ENCODE measurements at regions not wholly inside any gene's neighbourhood (a gene's known extent, or its start where the extent isn't known, plus 50 kb on each side); places are given as distances from the start of the nearest gene placed in this dataset.

DNA sequence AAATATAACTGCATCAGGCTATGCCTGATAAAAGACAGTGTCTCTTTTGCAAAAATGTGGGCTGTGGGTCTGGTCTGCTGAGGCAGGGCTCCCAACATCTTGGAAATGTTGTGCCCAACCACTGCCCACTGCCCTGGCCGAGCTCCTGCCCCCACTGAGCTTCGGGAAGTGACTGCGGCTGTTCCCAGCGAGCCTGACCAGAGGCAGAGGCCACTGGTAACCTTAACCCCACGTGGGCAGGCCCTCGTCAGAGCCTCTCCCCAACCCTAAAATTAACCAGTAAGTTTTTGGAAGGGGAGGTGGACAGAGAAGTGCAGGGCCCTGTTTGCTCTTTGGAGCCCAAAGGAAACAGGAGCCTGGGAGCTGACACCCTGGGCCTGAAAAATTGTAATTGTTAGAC is 225.9 kb downstream of the MAFB start:
- Mint-ChIP-seq H3K36me3 (no peaks in the 10 kb centered on the region), H3K4me3 (no peak overlapping the region), H3K27ac (no peak overlapping the region), H3K27me3 (ENCODE audit: low read depth in 3 of 3) (peaks cover 0 to 7% (median 0%) of the 10 kb centered on the region in 3 donors), H3K4me1 (no peaks in the 10 kb centered on the region), H3K9me3 (no peaks in the 10 kb centered on the region)
- DNase-seq, result no peak

DNA sequence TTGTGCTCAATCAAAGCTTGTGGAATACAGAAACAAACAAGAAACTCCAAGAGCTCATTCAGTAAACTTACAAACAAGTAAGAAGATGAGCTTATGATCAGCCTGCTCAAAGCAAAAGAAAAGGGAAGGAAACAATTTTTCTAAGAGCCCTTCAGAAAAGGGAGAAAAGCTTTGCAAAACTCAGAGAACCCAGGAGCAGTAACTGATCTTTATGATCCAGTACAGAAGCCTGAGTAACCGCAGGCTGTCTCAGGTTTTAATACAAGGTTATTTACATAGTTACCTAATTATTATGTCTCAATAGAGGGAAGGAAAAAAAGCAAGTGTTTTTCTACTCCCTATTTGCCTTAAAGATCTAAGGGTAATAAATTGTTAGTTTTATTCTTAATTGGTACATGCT is 226.5 kb downstream of the MAFB start:
- Mint-ChIP-seq H3K4me1 (no peaks in the 10 kb centered on the region), H3K4me3 (no peak overlapping the region), H3K36me3 (no peaks in the 10 kb centered on the region), H3K27me3 (ENCODE audit: low read depth in 3 of 3) (peaks cover 0 to 7% (median 0%) of the 10 kb centered on the region in 3 donors), H3K9me3 (no peaks in the 10 kb centered on the region), H3K27ac (no peak overlapping the region)
- DNase-seq, result no peak

DNA sequence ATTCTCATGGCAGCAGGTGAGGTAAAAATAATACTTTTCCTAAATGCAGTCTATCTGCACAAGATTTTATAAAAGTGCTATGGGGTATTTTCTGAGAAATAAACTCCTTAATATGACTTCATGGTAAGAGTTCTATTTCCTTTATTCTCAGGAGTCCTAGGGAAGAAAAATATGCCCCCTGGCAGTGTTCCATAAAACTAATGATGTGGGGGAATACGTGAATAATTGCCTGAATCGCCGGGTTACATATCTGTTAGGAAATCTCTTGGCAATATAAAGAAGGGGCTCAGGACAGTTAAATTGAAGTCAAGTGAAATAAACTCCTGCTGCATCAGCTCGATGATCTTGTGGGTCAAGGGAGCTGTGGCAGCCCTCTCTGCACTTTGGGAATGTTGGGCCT is 229.7 kb downstream of the MAFB start:
- H3K27ac Mint-ChIP-seq, result no peak overlapping the region
- H3K36me3 Mint-ChIP-seq, result no peaks in the 10 kb centered on the region
- no peaks in the 10 kb centered on the region for H3K9me3 Mint-ChIP-seq

DNA sequence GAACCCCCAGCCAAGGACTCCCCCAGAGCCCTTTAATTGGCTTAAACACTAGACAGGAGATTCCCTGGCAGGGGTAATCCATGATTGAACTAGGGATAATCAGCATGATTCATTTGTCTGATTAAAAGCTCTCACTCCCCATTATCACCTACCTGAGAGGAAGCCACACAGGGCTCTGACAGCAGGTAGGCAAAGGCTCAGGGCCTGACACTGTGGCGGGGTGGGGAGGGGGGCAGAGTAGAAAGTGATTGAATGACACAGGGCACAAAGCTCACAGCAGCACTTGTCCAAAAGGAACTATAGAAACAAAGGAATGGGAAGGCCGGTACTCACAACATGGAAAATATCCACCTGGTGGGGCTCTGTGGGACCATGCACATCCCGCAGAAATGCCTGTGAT is 231.6 kb downstream of the MAFB start:
- Mint-ChIP-seq H3K4me1 (no peaks in the 10 kb centered on the region), H3K9me3 (no peaks in the 10 kb centered on the region), H3K27me3 (ENCODE audit: low read depth in 3 of 3) (peaks cover 0 to 5% (median 3%) of the 10 kb centered on the region in 3 donors), H3K4me3 (no peak overlapping the region), H3K36me3 (no peaks in the 10 kb centered on the region), H3K27ac (no peak overlapping the region)
- DNase-seq, result no peak

More for the DNA sequence above, 229.7 kb downstream of the MAFB start:
- H3K4me3 Mint-ChIP-seq, result no peak overlapping the region
- DNase-seq, result no peak
- peaks cover 0 to 5% (median 3%) of the 10 kb centered on the region in 3 donors for H3K27me3 Mint-ChIP-seq (ENCODE audit: low read depth in 3 of 3)
- H3K4me1 Mint-ChIP-seq, result no peaks in the 10 kb centered on the region

DNA sequence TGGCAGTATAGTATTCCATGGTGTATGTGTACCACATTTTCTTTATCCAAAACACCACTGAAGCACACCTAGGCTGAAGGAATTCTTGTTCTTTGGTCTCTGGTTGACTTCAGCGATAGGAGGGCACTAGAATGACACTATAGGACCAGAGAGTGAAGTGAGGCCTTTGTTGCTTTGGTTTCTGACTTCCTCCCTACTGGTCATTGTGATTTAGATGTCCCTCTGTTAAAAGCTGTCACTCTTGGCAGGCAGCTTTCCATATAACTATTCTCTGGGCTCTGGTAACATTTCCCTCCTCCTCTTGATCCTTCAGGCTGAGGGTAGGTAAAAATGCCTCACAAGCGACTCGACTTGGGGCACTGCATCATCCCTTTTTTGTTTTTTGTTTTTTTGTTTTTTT is 236.3 kb downstream of the MAFB start:
- DNase-seq, result no peak

DNA sequence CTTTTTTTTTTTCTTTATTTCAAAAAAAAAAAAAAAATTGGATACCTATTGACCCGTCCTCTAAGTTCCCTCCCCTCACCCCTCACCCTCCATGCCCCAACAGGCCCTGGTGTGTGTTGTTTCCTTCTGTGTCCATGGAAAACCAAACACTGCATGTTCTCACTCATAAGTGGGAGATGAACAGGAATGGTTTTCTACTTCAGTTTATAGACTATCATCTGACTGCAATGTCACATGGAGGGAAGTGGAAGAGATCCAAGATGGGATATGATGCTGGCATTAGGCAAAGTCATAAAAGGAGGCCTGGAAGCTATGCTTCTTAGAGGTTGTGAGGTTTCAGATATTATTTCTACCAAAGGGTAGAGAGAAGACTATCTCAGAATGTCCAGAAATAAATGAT is 237.5 kb downstream of the MAFB start:
- no peak overlapping the region for H3K27ac Mint-ChIP-seq
- no peak overlapping the region for H3K4me3 Mint-ChIP-seq
- peaks cover 0 to 1% (median 0%) of the 10 kb centered on the region in 6 donors for H3K9me3 Mint-ChIP-seq
- H3K36me3 Mint-ChIP-seq, result no peaks in the 10 kb centered on the region
- H3K27me3 Mint-ChIP-seq (ENCODE audit: low read depth in 3 of 3), result peaks cover 0 to 8% (median 3%) of the 10 kb centered on the region in 3 donors
- DNase-seq, result no peak
- H3K4me1 Mint-ChIP-seq, result no peaks in the 10 kb centered on the region

More for the DNA sequence above, 236.3 kb downstream of the MAFB start:
- Mint-ChIP-seq H3K27ac (no peak overlapping the region), H3K27me3 (ENCODE audit: low read depth in 3 of 3) (peaks cover 0 to 4% (median 3%) of the 10 kb centered on the region in 3 donors), H3K36me3 (no peaks in the 10 kb centered on the region), H3K4me1 (no peaks in the 10 kb centered on the region), H3K4me3 (no peak overlapping the region), H3K9me3 (peaks cover 0 to 1% (median 0%) of the 10 kb centered on the region in 6 donors)

DNA sequence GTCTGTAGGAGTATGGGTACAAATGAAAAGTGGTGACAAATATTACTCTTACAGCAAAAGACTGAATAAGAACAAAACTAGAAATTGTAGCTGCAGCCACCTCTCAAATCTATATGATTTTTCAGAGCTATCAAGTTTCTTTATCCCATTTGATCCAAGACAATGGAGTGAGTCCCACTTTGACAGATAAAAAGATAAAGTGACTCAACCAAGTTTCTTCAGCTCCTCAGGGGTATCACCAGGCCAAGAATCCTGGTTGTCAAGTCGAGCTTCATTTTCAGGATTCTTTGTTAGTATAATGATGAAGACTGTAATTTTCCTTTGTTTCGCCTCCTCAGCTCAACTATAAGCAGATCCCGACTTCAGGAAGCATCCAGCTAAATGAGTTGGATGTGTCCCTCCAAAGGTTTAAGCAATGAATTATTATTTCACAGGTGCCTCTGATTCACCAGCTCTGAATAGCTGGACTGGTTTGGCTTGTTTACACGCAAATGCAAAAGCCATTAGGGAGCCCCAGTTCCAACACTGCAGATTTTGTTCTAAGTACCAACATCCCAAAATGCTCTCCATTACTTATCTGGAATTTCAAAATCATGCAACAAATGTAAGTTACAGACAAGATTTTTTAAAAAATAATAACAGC is 238.9 kb downstream of the MAFB start:
- Mint-ChIP-seq H3K36me3 (no peaks in the 10 kb centered on the region), H3K9me3 (peaks cover 0 to 1% (median 0%) of the 10 kb centered on the region in 6 donors), H3K27me3 (ENCODE audit: low read depth in 3 of 3) (peaks cover 0 to 11% (median 0%) of the 10 kb centered on the region in 3 donors), H3K4me1 (no peaks in the 10 kb centered on the region), H3K27ac (no peak overlapping the region), H3K4me3 (no peak overlapping the region)
- no peak for DNase-seq

DNA sequence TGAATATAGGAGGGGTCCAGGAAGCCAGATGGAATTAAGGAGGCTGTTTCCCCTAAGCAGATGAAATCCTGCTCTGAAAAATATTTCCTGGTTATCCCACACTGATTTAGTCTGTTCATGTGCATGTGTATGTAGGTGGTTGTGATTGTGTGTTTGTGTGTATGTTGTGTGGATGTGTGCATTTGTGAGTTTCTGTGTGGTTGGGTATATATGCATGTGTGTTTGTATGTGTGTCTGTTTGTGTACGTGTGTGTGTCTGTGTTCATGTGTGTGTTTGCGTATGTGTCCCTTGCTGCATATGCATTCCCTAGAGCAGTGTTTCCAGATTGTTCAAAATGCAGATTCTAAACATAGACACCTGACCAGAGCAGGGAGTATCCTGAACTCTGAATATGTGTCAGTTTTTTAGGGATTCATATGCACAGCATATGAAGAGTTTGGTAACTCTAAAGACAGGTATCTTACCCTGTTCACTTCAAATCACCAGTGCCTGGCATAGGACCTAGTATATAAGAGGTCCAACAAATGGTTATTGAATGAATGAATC is 239.8 kb downstream of the MAFB start:
- Mint-ChIP-seq H3K9me3 (peaks cover 0 to 1% (median 0%) of the 10 kb centered on the region in 6 donors), H3K36me3 (no peaks in the 10 kb centered on the region), H3K4me3 (no peak overlapping the region), H3K27ac (no peak overlapping the region), H3K4me1 (no peaks in the 10 kb centered on the region), H3K27me3 (ENCODE audit: low read depth in 3 of 3) (peaks cover 0 to 11% (median 0%) of the 10 kb centered on the region in 3 donors)
- DNase-seq, result no peak

DNA sequence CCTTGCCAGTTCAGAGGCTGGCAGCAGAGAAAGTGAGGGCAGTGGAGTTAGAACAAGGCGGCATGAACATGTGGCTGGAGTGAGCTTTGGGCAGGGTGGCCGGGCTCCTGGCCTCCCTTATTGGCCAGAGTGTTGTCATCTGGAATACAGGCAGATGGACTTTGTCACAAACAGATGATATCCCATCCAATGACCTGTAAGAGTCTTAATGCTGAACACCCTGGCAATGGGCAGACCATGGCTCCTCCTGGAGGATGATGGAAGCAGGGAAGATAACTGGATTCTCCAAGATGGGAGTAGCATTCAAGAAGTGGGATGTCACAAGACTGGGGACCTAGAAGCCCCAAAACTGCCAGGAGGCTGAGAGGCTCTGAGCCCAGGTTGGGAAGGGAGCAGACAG is 242.1 kb downstream of the MAFB start:
- Mint-ChIP-seq H3K4me3 (no peak overlapping the region), H3K27me3 (ENCODE audit: low read depth in 3 of 3) (peaks cover 0 to 11% (median 0%) of the 10 kb centered on the region in 3 donors), H3K4me1 (no peaks in the 10 kb centered on the region), H3K36me3 (no peaks in the 10 kb centered on the region), H3K27ac (no peak overlapping the region), H3K9me3 (peaks cover 0 to 1% (median 0%) of the 10 kb centered on the region in 6 donors)
- DNase-seq, result no peak

DNA sequence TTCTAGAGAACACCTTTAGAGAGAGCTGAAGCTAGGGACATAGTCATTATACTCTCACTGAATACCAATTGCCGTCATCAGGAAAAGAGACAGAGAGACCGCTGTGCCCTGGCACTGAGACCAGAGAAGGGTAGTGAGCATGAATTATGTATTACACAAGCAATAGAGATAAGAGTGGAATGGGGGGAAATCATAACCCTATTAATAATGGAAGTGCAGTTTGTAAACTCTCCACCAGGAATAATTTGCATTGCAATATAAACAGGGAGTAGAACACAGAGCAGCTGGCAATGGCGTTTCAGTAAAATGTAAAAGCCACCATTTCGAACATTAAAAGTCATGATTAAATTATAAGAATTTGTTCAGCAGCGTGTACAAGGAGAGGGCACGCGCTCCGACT is 244.5 kb downstream of the MAFB start:
- Mint-ChIP-seq H3K27me3 (ENCODE audit: low read depth in 3 of 3) (peaks cover 0 to 11% (median 0%) of the 10 kb centered on the region in 3 donors), H3K36me3 (no peaks in the 10 kb centered on the region), H3K27ac (no peak overlapping the region), H3K4me1 (no peaks in the 10 kb centered on the region), H3K4me3 (no peak overlapping the region), H3K9me3 (peaks cover 0 to 1% (median 0%) of the 10 kb centered on the region in 6 donors)
- DNase-seq, result no peak

DNA sequence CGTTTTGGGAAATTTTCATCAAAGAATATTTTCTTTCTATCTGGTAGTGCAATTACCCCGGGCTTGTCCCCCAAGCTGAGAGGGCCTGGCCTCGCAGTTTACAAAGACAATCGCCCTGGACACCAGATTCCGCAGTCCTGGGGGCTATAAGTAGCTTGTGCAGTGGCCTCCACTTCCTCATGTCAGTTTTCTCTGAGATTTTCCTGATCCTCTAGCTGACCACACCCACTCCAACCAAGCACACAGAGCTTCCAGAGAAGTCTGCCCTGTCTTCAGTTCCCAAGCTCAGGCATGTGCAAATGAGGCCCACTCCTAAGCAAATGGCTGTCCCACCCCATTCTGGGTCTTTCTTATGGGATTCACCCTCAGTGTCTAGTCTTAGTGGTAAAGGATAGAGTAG is 245.3 kb downstream of the MAFB start:
- Mint-ChIP-seq H3K27ac (no peak overlapping the region), H3K9me3 (no peaks in the 10 kb centered on the region), H3K27me3 (ENCODE audit: low read depth in 3 of 3) (peaks cover 0 to 11% (median 0%) of the 10 kb centered on the region in 3 donors), H3K4me1 (no peaks in the 10 kb centered on the region), H3K36me3 (no peaks in the 10 kb centered on the region), H3K4me3 (no peak overlapping the region)
- no peak for DNase-seq

DNA sequence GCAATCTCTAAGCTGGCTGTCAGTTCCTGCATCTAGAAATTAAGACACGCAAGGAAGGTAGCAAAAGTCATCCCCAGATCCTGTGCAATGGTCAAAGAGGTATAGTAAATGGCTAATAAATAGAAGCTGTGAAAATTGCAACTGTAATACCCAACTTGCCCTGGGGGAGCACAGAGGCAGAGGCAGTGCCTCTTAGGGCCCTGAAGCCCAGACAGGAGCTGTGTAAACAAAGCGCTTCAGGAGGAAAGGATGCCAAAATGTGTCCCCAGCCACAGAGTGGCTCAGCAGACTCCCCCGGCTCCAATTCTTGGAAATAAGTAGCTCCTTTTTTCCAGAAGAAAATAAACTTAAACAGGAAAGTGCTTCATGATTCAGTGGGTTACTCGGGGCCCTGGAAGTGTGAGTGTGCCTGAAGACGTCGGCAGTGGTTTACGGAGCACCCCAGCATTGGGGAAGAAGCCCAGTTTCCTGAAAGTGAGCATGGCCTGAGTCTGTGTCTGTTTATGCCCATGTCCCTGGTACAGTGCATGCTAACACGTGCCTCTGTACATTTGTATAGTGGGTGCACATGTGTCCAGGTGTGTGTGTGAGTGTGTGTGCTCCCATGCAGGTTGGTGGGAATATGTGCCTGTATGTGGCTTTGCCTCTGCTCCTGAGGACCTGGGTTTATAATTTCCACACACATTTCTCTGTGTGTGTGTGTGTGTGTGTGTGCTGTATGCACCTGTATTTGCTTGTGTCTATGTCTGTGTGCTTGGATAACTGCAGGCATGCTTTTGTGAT is 246.7 kb downstream of the MAFB start:
- Mint-ChIP-seq H3K4me3 (no peak overlapping the region), H3K36me3 (no peaks in the 10 kb centered on the region), H3K27ac (no peak overlapping the region), H3K9me3 (no peaks in the 10 kb centered on the region), H3K4me1 (no peaks in the 10 kb centered on the region), H3K27me3 (ENCODE audit: low read depth in 3 of 3) (peaks cover 0 to 5% (median 0%) of the 10 kb centered on the region in 3 donors)
- DNase-seq, result no peak

DNA sequence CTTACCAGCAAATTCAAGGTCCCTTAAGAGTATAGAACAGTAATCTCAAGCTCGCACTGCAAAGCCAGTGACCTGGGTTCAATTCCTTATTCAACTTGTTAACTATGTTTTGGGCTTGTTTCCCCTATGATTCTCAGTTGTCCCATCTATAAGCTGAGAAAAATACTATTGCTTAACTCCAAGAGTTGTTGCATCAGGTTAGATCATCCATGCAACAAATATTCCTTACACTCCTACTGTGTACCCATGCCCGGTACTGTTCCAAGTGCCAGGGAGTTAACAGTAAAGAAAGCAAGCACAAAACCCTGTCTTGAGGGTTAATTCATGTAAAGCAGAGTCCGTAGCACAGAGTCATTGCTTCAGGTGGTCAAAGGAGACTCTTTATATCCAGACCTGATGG is 247.3 kb downstream of the MAFB start:
- Mint-ChIP-seq H3K9me3 (no peaks in the 10 kb centered on the region), H3K27me3 (ENCODE audit: low read depth in 3 of 3) (peaks cover 0 to 4% (median 2%) of the 10 kb centered on the region in 3 donors), H3K36me3 (no peaks in the 10 kb centered on the region), H3K4me3 (no peak overlapping the region), H3K27ac (no peak overlapping the region), H3K4me1 (no peaks in the 10 kb centered on the region)
- no peak for DNase-seq

DNA sequence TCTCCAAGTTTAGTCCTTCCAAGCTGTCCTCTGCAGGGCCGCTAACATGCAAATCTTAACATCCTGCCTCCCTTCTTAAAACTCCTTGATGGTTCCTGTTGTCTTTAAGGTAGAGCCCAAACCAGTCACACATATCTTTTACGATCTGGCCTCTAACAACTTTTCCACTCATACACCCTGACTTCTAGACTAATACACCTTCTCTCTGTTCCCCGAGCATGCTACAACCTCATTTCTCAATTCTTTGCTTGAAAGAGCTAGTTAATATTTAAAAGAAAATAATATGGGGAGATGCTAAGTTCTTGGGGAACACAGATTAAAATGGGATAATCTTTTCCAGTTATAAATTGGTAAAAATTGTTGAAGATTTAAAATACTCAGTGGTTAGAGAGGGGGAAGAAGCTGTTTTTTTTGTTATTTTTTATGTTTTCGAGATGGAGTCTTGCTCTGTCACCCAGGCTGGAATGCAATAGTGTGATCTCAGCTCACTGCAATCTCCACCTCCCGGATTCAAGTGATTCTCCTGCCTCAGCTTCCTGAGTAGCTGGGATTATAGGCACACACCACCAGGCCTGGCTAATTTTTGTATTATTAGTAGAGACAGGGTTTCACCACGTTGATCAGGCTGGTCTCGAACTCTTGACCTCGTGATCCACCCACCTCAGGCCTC is 250.7 kb downstream of the MAFB start:
- Mint-ChIP-seq H3K9me3 (no peaks in the 10 kb centered on the region), H3K27me3 (ENCODE audit: low read depth in 3 of 3) (peaks cover 0 to 2% (median 0%) of the 10 kb centered on the region in 3 donors), H3K4me1 (no peaks in the 10 kb centered on the region), H3K4me3 (no peak overlapping the region), H3K36me3 (no peaks in the 10 kb centered on the region), H3K27ac (no peak overlapping the region)
- DNase-seq, result no peak
